ENCODE measurements at regions not wholly inside any gene's neighbourhood (a gene's known extent, or its start where the extent isn't known, plus 50 kb on each side); places are given as distances from the start of the nearest gene placed in this dataset.
A peak's percentile ranks its signal among the peaks of the same experiment; 100 is the strongest.

- no peak for TF ChIP-seq EZH2phosphoT487 (IDR thresholded peaks at IDR 0.05; ENCODE audit: borderline replicate concordance)
- no peak for TF ChIP-seq CTCF (conservative IDR thresholded peaks at IDR 0.05; ENCODE audit: low read length)
- H3K9ac ChIP-seq (ENCODE audit: low read depth, low read length, poor library complexity, severe bottlenecking), result no peak overlapping the region
- no peaks in the 10 kb centered on the region for H3K4me1 ChIP-seq (ENCODE audit: insufficient read depth, low read length, poor library complexity, severe bottlenecking)
- no peaks in the 10 kb centered on the region for H4K20me1 ChIP-seq (ENCODE audit: insufficient read depth, low read length, poor library complexity, severe bottlenecking)
- no peaks in the 10 kb centered on the region for H3K79me2 ChIP-seq (ENCODE audit: insufficient read depth, low read length)
- H3K36me3 ChIP-seq (ENCODE audit: insufficient read depth, low read length), result no peaks in the 10 kb centered on the region
- no peak overlapping the region for H3K4me3 ChIP-seq (ENCODE audit: low read length, poor library complexity, severe bottlenecking)
- H3K9me3 ChIP-seq (ENCODE audit: insufficient read depth, low read depth, low read length), result no peaks in the 10 kb centered on the region
- H3K9me2 ChIP-seq (replicated peaks; ENCODE audit: low read depth, low read length), result no peaks in the 10 kb centered on the region
- no peak overlapping the region for H3K4me2 ChIP-seq (ENCODE audit: low read depth, low read length, poor library complexity, severe bottlenecking)
- no peaks in the 10 kb centered on the region for H3F3A ChIP-seq (ENCODE audit: low read depth)
- no peaks in the 10 kb centered on the region for H3K27me3 ChIP-seq (ENCODE audit: insufficient read depth, low read length, poor library complexity, severe bottlenecking)
- H2AFZ ChIP-seq (ENCODE audit: low read length), result no peak overlapping the region
These were observed 277.7 kb upstream of the RIMS1 start for GRCh38 chr6:71608646-71609045.

DNA sequence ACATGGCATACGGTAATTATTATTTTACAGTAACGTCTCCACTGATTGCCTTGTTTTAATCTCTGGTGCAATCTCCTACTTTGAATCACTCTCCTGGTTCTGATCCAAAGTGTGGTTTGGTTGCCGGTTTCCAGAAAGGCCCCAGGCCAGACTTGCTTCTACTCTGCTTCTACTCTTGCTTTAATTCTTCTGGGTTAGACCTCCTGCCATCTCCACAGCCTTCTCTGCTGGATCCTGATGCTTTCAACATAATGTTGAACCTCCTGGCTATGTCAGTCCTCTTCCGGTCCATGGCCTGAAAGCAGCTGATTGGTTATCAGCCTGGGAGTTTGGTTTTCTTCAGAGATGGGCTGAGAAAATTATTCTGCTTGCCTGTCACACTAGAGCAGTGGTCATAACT lies 266.5 kb upstream of the RIMS1 start:
- H3K9me3 ChIP-seq (ENCODE audit: insufficient read depth, low read depth, low read length), result no peaks in the 10 kb centered on the region

GRCh38 chr6:71621918-71622519 lies 264.3 kb upstream of the RIMS1 start:
- H3K9me2 ChIP-seq (replicated peaks; ENCODE audit: low read depth, low read length), result no peaks in the 10 kb centered on the region
- no peaks in the 10 kb centered on the region for H4K20me1 ChIP-seq (ENCODE audit: insufficient read depth, low read length, poor library complexity, severe bottlenecking)
- H3K36me3 ChIP-seq (ENCODE audit: insufficient read depth, low read length), result no peaks in the 10 kb centered on the region
- H3F3A ChIP-seq (ENCODE audit: low read depth), result no peaks in the 10 kb centered on the region
- no peak overlapping the region for H3K4me2 ChIP-seq (ENCODE audit: low read depth, low read length, poor library complexity, severe bottlenecking)
- H3K79me2 ChIP-seq (ENCODE audit: insufficient read depth, low read length), result no peaks in the 10 kb centered on the region
- no peak overlapping the region for H3K4me3 ChIP-seq (ENCODE audit: low read length, poor library complexity, severe bottlenecking)
- no peaks in the 10 kb centered on the region for H3K9me3 ChIP-seq (ENCODE audit: insufficient read depth, low read depth, low read length)
- TF ChIP-seq EZH2phosphoT487 (IDR thresholded peaks at IDR 0.05; ENCODE audit: borderline replicate concordance) (no peak), CTCF (conservative IDR thresholded peaks at IDR 0.05; ENCODE audit: low read length) (peak; percentile 53)
- H3K4me1 ChIP-seq (ENCODE audit: insufficient read depth, low read length, poor library complexity, severe bottlenecking), result no peaks in the 10 kb centered on the region
- no peaks in the 10 kb centered on the region for H3K27me3 ChIP-seq (ENCODE audit: insufficient read depth, low read length, poor library complexity, severe bottlenecking)
- H2AFZ ChIP-seq (ENCODE audit: low read length), result no peak overlapping the region
- H3K9ac ChIP-seq (ENCODE audit: low read depth, low read length, poor library complexity, severe bottlenecking), result no peak overlapping the region

More for the DNA sequence above, 266.5 kb upstream of the RIMS1 start:
- TF ChIP-seq CTCF (conservative IDR thresholded peaks at IDR 0.05; ENCODE audit: low read length) (no peak), EZH2phosphoT487 (IDR thresholded peaks at IDR 0.05; ENCODE audit: borderline replicate concordance) (no peak)
- H3K27me3 ChIP-seq (ENCODE audit: insufficient read depth, low read length, poor library complexity, severe bottlenecking), result no peaks in the 10 kb centered on the region
- no peaks in the 10 kb centered on the region for H3K79me2 ChIP-seq (ENCODE audit: insufficient read depth, low read length)
- H3K4me1 ChIP-seq (ENCODE audit: insufficient read depth, low read length, poor library complexity, severe bottlenecking), result no peaks in the 10 kb centered on the region
- no peaks in the 10 kb centered on the region for H4K20me1 ChIP-seq (ENCODE audit: insufficient read depth, low read length, poor library complexity, severe bottlenecking)
- H3K4me2 ChIP-seq (ENCODE audit: low read depth, low read length, poor library complexity, severe bottlenecking), result no peak overlapping the region
- H3F3A ChIP-seq (ENCODE audit: low read depth), result no peaks in the 10 kb centered on the region
- no peaks in the 10 kb centered on the region for H3K9me2 ChIP-seq (replicated peaks; ENCODE audit: low read depth, low read length)
- H3K9ac ChIP-seq (ENCODE audit: low read depth, low read length, poor library complexity, severe bottlenecking), result no peak overlapping the region
- H2AFZ ChIP-seq (ENCODE audit: low read length), result no peak overlapping the region
- no peak overlapping the region for H3K4me3 ChIP-seq (ENCODE audit: low read length, poor library complexity, severe bottlenecking)
- H3K36me3 ChIP-seq (ENCODE audit: insufficient read depth, low read length), result no peaks in the 10 kb centered on the region

Data from Loucy (cell line).